ENCODE measurements at regions not wholly inside any gene's neighbourhood (a gene's known extent, or its start where the extent isn't known, plus 50 kb on each side); places are given as distances from the start of the nearest gene placed in this dataset.

DNA sequence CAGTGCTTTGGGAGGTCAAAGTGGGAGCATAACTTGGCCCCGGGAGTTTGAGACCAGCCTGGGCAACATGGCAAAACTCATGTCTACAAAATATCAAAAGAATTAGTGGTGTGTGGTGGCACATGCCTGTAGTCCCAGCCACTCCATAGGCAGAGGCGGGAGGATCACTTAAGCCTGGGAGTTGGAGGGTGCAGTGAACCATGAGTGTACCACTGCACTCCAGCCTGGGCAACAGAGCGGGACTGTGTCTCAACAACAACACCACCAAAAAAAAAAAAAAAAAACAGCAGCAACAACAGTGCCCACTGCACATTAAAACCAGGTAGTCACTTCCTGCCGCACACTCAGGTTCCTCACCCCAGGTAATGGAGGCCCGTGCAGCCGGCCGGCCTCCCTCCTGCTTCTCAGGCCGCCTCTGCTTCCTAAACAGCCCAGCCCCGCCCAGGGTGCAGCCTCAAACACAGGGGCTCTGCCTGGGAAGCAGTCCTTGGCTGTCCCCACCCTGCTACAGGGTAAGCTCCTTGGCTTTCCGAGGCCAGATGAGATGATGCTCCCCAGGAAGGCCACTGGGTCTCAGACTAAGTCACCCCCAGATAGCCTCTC is 318.3 kb downstream of the SHANK2 start:
- TF ChIP-seq, protein P1, sequence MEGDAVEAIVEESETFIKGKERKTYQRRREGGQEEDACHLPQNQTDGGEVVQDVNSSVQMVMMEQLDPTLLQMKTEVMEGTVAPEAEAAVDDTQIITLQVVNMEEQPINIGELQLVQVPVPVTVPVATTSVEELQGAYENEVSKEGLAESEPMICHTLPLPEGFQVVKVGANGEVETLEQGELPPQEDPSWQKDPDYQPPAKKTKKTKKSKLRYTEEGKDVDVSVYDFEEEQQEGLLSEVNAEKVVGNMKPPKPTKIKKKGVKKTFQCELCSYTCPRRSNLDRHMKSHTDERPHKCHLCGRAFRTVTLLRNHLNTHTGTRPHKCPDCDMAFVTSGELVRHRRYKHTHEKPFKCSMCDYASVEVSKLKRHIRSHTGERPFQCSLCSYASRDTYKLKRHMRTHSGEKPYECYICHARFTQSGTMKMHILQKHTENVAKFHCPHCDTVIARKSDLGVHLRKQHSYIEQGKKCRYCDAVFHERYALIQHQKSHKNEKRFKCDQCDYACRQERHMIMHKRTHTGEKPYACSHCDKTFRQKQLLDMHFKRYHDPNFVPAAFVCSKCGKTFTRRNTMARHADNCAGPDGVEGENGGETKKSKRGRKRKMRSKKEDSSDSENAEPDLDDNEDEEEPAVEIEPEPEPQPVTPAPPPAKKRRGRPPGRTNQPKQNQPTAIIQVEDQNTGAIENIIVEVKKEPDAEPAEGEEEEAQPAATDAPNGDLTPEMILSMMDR (IDR thresholded peaks at IDR 0.05; ENCODE audit: low read depth, low read length), result no peak
- no peaks in the 10 kb centered on the region for H3K27me3 ChIP-seq (ENCODE audit: control insufficient read depth, insufficient read depth, low read length)
- peaks cover 66% of the 10 kb centered on the region for H3K9me3 ChIP-seq (ENCODE audit: control insufficient read depth, insufficient read depth, low read length)
- no peak for DNase-seq (ENCODE audit: low read depth, low spot score)
- CTCF ChIA-PET, result no interaction called here
- POLR2A ChIA-PET, result no interaction called here
- H3K27ac ChIP-seq (ENCODE audit: low read depth, low read length), result no peak overlapping the region
- no peak overlapping the region for H3K4me3 ChIP-seq (ENCODE audit: low read depth, low read length)

DNA sequence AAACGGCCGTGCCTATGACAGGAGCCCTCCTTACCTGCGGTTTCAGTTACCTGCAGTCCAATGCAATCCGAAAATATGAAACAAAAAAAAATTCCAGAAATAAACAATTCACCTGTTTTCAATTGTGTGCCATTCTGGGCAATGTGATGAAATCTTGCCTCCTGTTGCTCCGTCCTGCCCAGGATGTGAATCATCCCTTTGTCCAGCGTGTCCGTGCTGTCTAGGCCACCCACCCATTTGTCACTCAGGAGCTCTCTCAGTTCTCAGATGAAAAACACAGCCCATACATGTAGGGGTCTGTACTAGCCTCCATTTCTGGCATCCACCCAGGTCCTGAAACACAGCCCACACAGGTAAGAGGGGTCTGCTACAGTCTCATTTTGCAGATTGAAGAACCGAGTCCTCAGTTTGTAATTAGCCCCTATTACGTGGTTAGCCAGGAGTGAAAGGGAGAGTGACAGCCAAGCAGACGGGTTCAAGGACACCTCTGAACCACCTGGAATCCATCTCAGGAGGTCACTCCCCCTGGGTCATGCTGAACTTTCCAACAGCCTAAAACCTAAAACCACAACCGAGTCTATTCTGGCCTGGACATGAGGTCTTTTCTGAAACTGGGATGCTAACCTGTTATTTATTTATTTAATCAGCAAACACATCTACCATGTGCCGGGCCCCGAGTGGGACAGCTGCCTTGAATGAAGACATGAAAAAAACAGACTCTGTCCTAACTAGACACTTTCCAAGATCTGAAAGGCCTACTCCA is 317.2 kb downstream of the SHANK2 start:
- H3K4me3 ChIP-seq (ENCODE audit: low read depth, low read length), result no peak overlapping the region
- DNase-seq (ENCODE audit: low read depth, low spot score), result no peak
- ChIA-PET CTCF (no interaction called here), POLR2A (no interaction called here)
- H3K9me3 ChIP-seq (ENCODE audit: control insufficient read depth, insufficient read depth, low read length), result peaks cover 65% of the 10 kb centered on the region
- H3K27ac ChIP-seq (ENCODE audit: low read depth, low read length), result no peak overlapping the region
- H3K27me3 ChIP-seq (ENCODE audit: control insufficient read depth, insufficient read depth, low read length), result no peaks in the 10 kb centered on the region
- TF ChIP-seq, protein P1 (IDR thresholded peaks at IDR 0.05; ENCODE audit: low read depth, low read length), result no peak

DNA sequence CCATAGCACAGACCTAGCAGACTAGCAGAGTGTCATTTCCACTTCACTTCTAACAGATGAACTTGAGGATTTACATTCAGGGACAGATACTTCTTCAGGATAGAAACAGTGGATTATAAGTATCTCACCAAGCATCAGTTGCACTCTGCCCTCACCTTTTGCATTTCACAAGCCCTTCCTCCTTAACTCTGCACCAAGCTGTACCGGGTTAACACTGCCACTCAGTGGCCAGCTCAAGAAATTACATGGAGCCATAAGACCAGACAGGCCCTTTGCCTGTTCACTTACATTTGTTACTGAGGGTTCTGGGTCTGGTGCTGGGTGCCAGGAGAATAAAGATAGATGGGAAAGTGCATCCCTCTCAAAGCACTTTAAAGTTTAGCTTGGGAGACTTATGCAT is 309.8 kb downstream of the SHANK2 start:
- Histone ChIP-seq H3K9me3 (ENCODE audit: control insufficient read depth, insufficient read depth, low read length) (peaks cover 64% of the 10 kb centered on the region), H3K4me3 (ENCODE audit: low read depth, low read length) (no peak overlapping the region), H3K27ac (ENCODE audit: low read depth, low read length) (no peak overlapping the region), H3K27me3 (ENCODE audit: control insufficient read depth, insufficient read depth, low read length) (no peaks in the 10 kb centered on the region)
- ChIA-PET CTCF (no interaction called here), POLR2A (no interaction called here)
- DNase-seq (ENCODE audit: low read depth, low spot score), result no peak
- TF ChIP-seq, protein P1 (IDR thresholded peaks at IDR 0.05; ENCODE audit: low read depth, low read length), result no peak

DNA sequence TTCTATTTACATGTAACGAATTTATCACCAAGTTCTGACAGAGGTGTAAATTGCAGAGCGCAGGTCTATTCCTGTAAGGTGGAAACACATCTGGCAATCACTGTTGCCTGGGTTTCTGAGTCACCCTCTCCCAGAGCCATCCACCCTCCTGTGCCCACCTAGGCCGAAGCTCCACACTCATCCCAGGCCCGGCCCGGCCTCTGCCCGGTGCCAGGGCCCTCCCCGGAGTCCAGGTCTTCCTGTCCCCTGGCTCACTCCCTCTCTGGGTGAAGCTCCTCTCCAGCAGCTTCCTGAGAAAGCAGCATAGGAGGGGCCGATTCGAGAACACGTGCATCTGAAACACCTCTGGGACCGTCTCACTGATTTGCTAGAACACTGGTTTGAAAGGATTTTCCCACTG is 308.2 kb downstream of the SHANK2 start:
- CTCF ChIA-PET, result no interaction called here
- TF ChIP-seq, protein P1 (IDR thresholded peaks at IDR 0.05; ENCODE audit: low read depth, low read length), result no peak

DNA sequence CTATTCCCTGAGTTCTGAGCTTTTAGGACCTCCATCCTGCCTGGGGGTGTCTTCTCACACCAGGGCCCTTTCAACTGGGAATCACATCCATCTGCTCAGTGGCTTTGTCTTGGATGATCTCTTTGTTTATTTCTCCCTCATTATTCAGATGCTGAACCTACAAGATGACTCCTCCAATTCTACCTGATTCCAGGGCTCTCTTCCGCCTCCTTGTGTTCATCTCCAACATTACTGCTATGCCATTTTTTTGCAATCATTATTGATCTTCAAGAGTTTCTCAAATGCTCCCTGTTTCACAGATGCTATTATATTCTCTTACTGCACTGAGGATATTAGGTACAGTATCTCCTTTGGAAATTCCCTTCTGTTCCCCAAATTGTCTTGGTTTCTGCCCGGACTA is 307.7 kb downstream of the SHANK2 start:
- Histone ChIP-seq H3K27me3 (ENCODE audit: control insufficient read depth, insufficient read depth, low read length) (no peaks in the 10 kb centered on the region), H3K4me3 (ENCODE audit: low read depth, low read length) (no peak overlapping the region), H3K9me3 (ENCODE audit: control insufficient read depth, insufficient read depth, low read length) (peaks cover 67% of the 10 kb centered on the region), H3K27ac (ENCODE audit: low read depth, low read length) (no peak overlapping the region)
- POLR2A ChIA-PET, result no interaction called here
- CTCF ChIA-PET, result no interaction called here
- DNase-seq (ENCODE audit: low read depth, low spot score), result no peak
- TF ChIP-seq, protein P1 (IDR thresholded peaks at IDR 0.05; ENCODE audit: low read depth, low read length), result no peak

More for the DNA sequence above, 308.2 kb downstream of the SHANK2 start:
- Histone ChIP-seq H3K9me3 (ENCODE audit: control insufficient read depth, insufficient read depth, low read length) (peaks cover 66% of the 10 kb centered on the region), H3K27ac (ENCODE audit: low read depth, low read length) (no peak overlapping the region), H3K4me3 (ENCODE audit: low read depth, low read length) (no peak overlapping the region), H3K27me3 (ENCODE audit: control insufficient read depth, insufficient read depth, low read length) (no peaks in the 10 kb centered on the region)
- no peak for DNase-seq (ENCODE audit: low read depth, low spot score)
- POLR2A ChIA-PET, result no interaction called here

Measured in AG04450 (cell line).